ENCODE measurements at regions not wholly inside any gene's neighbourhood (a gene's known extent, or its start where the extent isn't known, plus 50 kb on each side); places are given as distances from the start of the nearest gene placed in this dataset.
"Not testable (repeated sequence)": the region's sequence is repeated elsewhere in the genome, so short reads cannot be mapped to it uniquely, and the experiment has no call there.

- Histone ChIP-seq H3K9me3 (replicated peaks; ENCODE audit: low read length) (no peaks in the 10 kb centered on the region), H3K27me3 (ENCODE audit: control insufficient read depth, insufficient read depth, low read length) (no peaks in the 10 kb centered on the region), H3K4me1 (ENCODE audit: control insufficient read depth, insufficient read depth, low read length) (no peaks in the 10 kb centered on the region), H3K36me3 (ENCODE audit: insufficient read depth, low read length) (no peaks in the 10 kb centered on the region), H3K9ac (ENCODE audit: low read depth, low read length) (no peak overlapping the region), H3K4me2 (ENCODE audit: low read length) (no peak overlapping the region), H3K4me3 (ENCODE audit: low read length) (no peak overlapping the region)
Measured at GRCh38 chr1:219100059-219100458, 73.6 kb upstream of the LYPLAL1 start.

- not testable (repeated sequence) for H3K9ac ChIP-seq (ENCODE audit: low read depth, low read length); H3K4me1 ChIP-seq (ENCODE audit: control insufficient read depth, insufficient read depth, low read length); H3K9me3 ChIP-seq (replicated peaks; ENCODE audit: low read length); H3K27me3 ChIP-seq (ENCODE audit: control insufficient read depth, insufficient read depth, low read length); H3K4me2 ChIP-seq (ENCODE audit: low read length); H3K36me3 ChIP-seq (ENCODE audit: insufficient read depth, low read length); H3K4me3 ChIP-seq (ENCODE audit: low read length)
Measured at GRCh38 chr1:219102466-219102865, 71.2 kb upstream of the LYPLAL1 start.

- no peaks in the 10 kb centered on the region for H3K9me3 ChIP-seq (replicated peaks; ENCODE audit: low read length)
- H3K4me3 ChIP-seq (ENCODE audit: low read length), result no peak overlapping the region
- H3K4me2 ChIP-seq (ENCODE audit: low read length), result no peak overlapping the region
- H3K27me3 ChIP-seq (ENCODE audit: control insufficient read depth, insufficient read depth, low read length), result no peaks in the 10 kb centered on the region
- no peaks in the 10 kb centered on the region for H3K36me3 ChIP-seq (ENCODE audit: insufficient read depth, low read length)
- no peaks in the 10 kb centered on the region for H3K4me1 ChIP-seq (ENCODE audit: control insufficient read depth, insufficient read depth, low read length)
- H3K9ac ChIP-seq (ENCODE audit: low read depth, low read length), result no peak overlapping the region
Measured at GRCh38 chr1:219105893-219106292, 67.8 kb upstream of the LYPLAL1 start.

DNA sequence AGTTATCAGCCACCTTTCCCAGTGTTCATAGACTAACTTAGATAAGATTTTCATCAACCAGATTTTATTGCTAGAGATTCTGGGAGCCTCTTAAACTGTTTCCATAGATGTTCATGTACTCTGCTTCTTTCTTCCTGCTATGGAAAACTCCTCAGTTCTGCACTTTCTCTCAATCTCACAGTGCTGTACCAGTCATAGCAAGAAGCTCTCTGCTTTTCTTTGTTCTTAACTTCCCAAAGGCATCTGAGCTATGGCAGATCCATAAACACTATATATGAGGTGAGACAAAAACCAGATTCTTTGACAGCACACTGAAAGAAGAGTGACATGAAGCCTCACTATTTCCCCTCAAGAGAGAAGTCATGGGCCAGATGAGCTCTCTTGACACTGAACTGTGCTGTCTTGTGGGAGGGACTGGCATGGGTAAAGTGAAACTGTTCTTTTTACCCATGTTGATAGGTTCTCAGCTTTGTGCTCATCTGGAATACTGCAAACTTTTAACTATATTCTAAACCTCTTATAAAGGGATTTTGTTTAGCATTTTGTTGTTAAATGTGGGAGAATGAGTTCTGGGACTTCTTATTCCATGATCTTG is 64.2 kb upstream of the LYPLAL1 start:
- Histone ChIP-seq H3K4me1 (ENCODE audit: control insufficient read depth, insufficient read depth, low read length) (no peaks in the 10 kb centered on the region), H3K36me3 (ENCODE audit: insufficient read depth, low read length) (no peaks in the 10 kb centered on the region), H3K9me3 (replicated peaks; ENCODE audit: low read length) (no peaks in the 10 kb centered on the region), H3K9ac (ENCODE audit: low read depth, low read length) (no peak overlapping the region), H3K4me3 (ENCODE audit: low read length) (no peak overlapping the region), H3K27me3 (ENCODE audit: control insufficient read depth, insufficient read depth, low read length) (no peaks in the 10 kb centered on the region), H3K4me2 (ENCODE audit: low read length) (no peak overlapping the region)

DNA sequence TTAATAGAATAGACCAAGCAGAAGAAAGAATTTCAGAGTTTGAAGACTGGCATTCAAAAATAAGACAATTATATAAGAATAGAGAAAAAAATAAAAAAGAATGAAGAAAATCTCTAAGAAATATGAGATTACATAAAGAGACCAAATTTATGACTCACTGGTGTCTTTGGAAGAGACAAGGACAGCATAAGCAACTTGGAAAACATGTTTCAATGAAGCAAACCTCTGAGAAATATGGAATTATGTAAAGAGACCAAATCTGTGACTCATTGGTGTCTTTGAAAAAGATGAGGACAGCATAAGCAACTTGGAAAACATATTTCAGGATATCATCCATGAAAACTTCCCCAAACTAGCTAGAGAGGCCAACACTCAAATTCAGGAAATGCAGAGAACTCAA is 60.4 kb upstream of the LYPLAL1 start:
- H3K36me3 ChIP-seq (ENCODE audit: insufficient read depth, low read length), result no peaks in the 10 kb centered on the region
- H3K27me3 ChIP-seq (ENCODE audit: control insufficient read depth, insufficient read depth, low read length), result no peaks in the 10 kb centered on the region
- H3K4me3 ChIP-seq (ENCODE audit: low read length), result no peak overlapping the region
- no peaks in the 10 kb centered on the region for H3K9me3 ChIP-seq (replicated peaks; ENCODE audit: low read length)
- H3K4me2 ChIP-seq (ENCODE audit: low read length), result no peak overlapping the region
- H3K4me1 ChIP-seq (ENCODE audit: control insufficient read depth, insufficient read depth, low read length), result no peaks in the 10 kb centered on the region
- no peak overlapping the region for H3K9ac ChIP-seq (ENCODE audit: low read depth, low read length)

DNA sequence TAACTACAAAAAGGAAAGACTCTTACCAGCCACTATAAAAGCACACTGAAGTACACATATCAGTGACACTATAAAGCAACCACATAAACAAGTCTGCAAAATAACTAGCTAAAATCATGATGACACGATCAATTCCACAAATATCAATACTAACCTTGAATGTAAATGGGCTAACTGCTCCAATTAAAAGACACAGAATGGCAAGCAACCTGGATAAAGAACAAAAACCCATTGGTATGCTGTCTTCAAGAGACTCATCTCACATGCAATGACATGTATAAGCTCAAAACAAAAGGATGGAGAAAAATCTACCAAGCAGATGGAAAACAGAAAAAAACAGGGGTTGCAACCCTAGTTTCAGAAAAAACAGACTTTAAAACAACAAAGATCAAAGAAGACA is 59.7 kb upstream of the LYPLAL1 start:
- no peaks in the 10 kb centered on the region for H3K36me3 ChIP-seq (ENCODE audit: insufficient read depth, low read length)
- H3K9me3 ChIP-seq (replicated peaks; ENCODE audit: low read length), result no peaks in the 10 kb centered on the region
- no peaks in the 10 kb centered on the region for H3K27me3 ChIP-seq (ENCODE audit: control insufficient read depth, insufficient read depth, low read length)
- no peak overlapping the region for H3K4me3 ChIP-seq (ENCODE audit: low read length)
- no peaks in the 10 kb centered on the region for H3K4me1 ChIP-seq (ENCODE audit: control insufficient read depth, insufficient read depth, low read length)
- no peak overlapping the region for H3K4me2 ChIP-seq (ENCODE audit: low read length)
- H3K9ac ChIP-seq (ENCODE audit: low read depth, low read length), result no peak overlapping the region

DNA sequence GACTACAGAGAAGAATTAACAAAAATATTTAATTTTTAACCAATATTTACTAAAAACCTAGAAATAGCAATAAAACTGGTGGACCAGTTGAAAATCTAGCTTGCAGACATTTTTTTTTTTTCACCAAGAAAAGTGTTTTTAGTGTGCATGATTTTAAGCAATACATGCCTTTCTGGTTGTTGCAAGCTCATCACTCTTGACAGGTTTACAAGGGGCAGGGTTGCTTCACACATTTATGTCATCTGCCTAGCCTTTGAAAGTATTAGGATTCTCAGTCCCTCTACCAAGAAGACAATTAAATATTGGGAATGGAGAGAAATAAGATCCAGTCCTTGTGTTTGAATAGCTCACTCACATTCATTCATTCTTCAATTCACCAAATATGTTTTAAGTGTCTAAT is 53.8 kb upstream of the LYPLAL1 start:
- peaks cover 28% of the 10 kb centered on the region for H3K4me1 ChIP-seq (ENCODE audit: control insufficient read depth, insufficient read depth, low read length)

GRCh38 chr1:219120624-219121544 is 52.8 kb upstream of the LYPLAL1 start:
- H3K36me3 ChIP-seq (ENCODE audit: insufficient read depth, low read length), result no peaks in the 10 kb centered on the region
- H3K4me1 ChIP-seq (ENCODE audit: control insufficient read depth, insufficient read depth, low read length), result peaks cover 28% of the 10 kb centered on the region
- H3K9me3 ChIP-seq (replicated peaks; ENCODE audit: low read length), result no peaks in the 10 kb centered on the region
- H3K27me3 ChIP-seq (ENCODE audit: control insufficient read depth, insufficient read depth, low read length), result no peaks in the 10 kb centered on the region
- peak overlapping the region; percentile 12 for H3K4me3 ChIP-seq (ENCODE audit: low read length)
- peak overlapping the region; percentile 19 for H3K9ac ChIP-seq (ENCODE audit: low read depth, low read length)
- H3K4me2 ChIP-seq (ENCODE audit: low read length), result peak overlapping the region; percentile 58

More for the DNA sequence above, 53.8 kb upstream of the LYPLAL1 start:
- no peaks in the 10 kb centered on the region for H3K27me3 ChIP-seq (ENCODE audit: control insufficient read depth, insufficient read depth, low read length)
- no peaks in the 10 kb centered on the region for H3K9me3 ChIP-seq (replicated peaks; ENCODE audit: low read length)
- H3K4me2 ChIP-seq (ENCODE audit: low read length), result no peak overlapping the region
- H3K36me3 ChIP-seq (ENCODE audit: insufficient read depth, low read length), result no peaks in the 10 kb centered on the region
- H3K9ac ChIP-seq (ENCODE audit: low read depth, low read length), result no peak overlapping the region
- H3K4me3 ChIP-seq (ENCODE audit: low read length), result no peak overlapping the region

- Histone ChIP-seq H3K4me3 (ENCODE audit: low read length) (no peak overlapping the region), H3K9ac (ENCODE audit: low read depth, low read length) (no peak overlapping the region), H3K27me3 (ENCODE audit: control insufficient read depth, insufficient read depth, low read length) (no peaks in the 10 kb centered on the region), H3K4me1 (ENCODE audit: control insufficient read depth, insufficient read depth, low read length) (peaks cover 34% of the 10 kb centered on the region), H3K9me3 (replicated peaks; ENCODE audit: low read length) (no peaks in the 10 kb centered on the region), H3K4me2 (ENCODE audit: low read length) (no peak overlapping the region), H3K36me3 (ENCODE audit: insufficient read depth, low read length) (no peaks in the 10 kb centered on the region)
Measured at GRCh38 chr1:219121679-219122078, 52.0 kb upstream of the LYPLAL1 start.

DNA sequence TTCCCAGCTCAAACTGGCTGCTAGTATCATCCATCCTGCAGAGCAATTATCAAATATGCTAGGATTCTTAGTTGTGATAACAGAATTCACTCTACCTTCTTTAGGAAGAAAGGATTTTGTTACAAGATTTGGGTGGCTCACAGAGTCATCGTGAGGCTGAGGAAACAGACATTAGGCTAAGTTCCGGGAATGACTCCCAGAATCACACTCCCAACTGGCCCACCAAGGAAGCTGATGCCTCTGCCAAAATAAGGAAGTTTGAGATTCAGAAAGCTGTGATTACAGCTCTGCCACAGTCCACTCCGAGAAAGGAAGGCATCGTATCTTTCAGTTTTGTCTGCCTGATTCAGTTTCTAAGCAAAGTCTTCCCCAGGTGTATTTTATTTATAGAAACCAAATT is 50.6 kb upstream of the LYPLAL1 start:
- no peaks in the 10 kb centered on the region for H3K27me3 ChIP-seq (ENCODE audit: control insufficient read depth, insufficient read depth, low read length)
- H3K9ac ChIP-seq (ENCODE audit: low read depth, low read length), result no peak overlapping the region
- peak overlapping the region; percentile 63 for H3K4me2 ChIP-seq (ENCODE audit: low read length)
- H3K4me1 ChIP-seq (ENCODE audit: control insufficient read depth, insufficient read depth, low read length), result peaks cover 34% of the 10 kb centered on the region
- H3K4me3 ChIP-seq (ENCODE audit: low read length), result no peak overlapping the region
- H3K36me3 ChIP-seq (ENCODE audit: insufficient read depth, low read length), result no peaks in the 10 kb centered on the region
- H3K9me3 ChIP-seq (replicated peaks; ENCODE audit: low read length), result no peaks in the 10 kb centered on the region
